ENCODE measurements at regions not wholly inside any gene's neighbourhood (a gene's known extent, or its start where the extent isn't known, plus 50 kb on each side); places are given as distances from the start of the nearest gene placed in this dataset.

DNA sequence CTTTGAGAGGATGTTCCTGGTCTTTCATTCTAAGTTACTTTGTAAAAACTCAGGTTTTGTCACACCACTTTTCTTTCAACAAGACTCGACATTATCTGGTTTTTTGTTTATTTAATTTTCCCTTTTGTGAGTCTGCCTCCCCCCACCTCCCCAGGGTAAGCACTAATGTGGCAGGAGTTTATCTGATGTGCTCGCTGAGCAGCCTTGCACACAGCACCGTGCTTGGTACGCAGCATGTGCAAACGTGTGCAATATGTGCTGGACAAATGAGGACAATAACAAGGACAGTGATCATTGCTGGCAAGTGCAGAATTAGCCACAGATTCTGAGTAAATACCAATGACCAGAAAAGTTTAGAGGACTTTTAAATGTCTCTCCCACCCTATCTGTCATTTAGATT lies 391.4 kb downstream of the IRS2 start:
- no peak overlapping the region for H3K4me3 ChIP-seq (ENCODE audit: low read depth in 1 of 3, low read length in 3 of 3)
- H3K27ac ChIP-seq (ENCODE audit: low read depth in 1 of 3, low read length in 2 of 3) = no peak overlapping the region
- H3K36me3 ChIP-seq (ENCODE audit: control insufficient read depth in 3 of 3, insufficient read depth in 2 of 3, low read depth in 1 of 3, low read length in 3 of 3) = no peaks in the 10 kb centered on the region
- no peaks in the 10 kb centered on the region for H3K9me3 ChIP-seq (ENCODE audit: control insufficient read depth in 2 of 2, insufficient read depth in 1 of 2, low read depth in 1 of 2, low read length in 1 of 2)
- H3K27me3 ChIP-seq (ENCODE audit: control insufficient read depth in 3 of 3, insufficient read depth in 3 of 3, low read length in 3 of 3) = no peaks in the 10 kb centered on the region
- no peak for DNase-seq
- no peaks in the 10 kb centered on the region for H3K4me1 ChIP-seq (ENCODE audit: control insufficient read depth in 3 of 3, insufficient read depth in 2 of 3, low read depth in 1 of 3, low read length in 2 of 3)
- FAIRE-seq = no peak
- WGBS, 3 donors = 63 to 83% (median 64%) methylated on average over 5 of the region's 5 CpGs

GRCh38 chr13:109394311-109394988 lies 391.9 kb downstream of the IRS2 start:
- Histone ChIP-seq H3K4me3 (ENCODE audit: low read depth in 1 of 3, low read length in 3 of 3) (no peak overlapping the region), H3K36me3 (ENCODE audit: control insufficient read depth in 3 of 3, insufficient read depth in 2 of 3, low read depth in 1 of 3, low read length in 3 of 3) (no peaks in the 10 kb centered on the region), H3K4me1 (ENCODE audit: control insufficient read depth in 3 of 3, insufficient read depth in 2 of 3, low read depth in 1 of 3, low read length in 2 of 3) (no peaks in the 10 kb centered on the region), H3K27ac (ENCODE audit: low read depth in 1 of 3, low read length in 2 of 3) (no peak overlapping the region), H3K9me3 (ENCODE audit: control insufficient read depth in 2 of 2, insufficient read depth in 1 of 2, low read depth in 1 of 2, low read length in 1 of 2) (no peaks in the 10 kb centered on the region), H3K27me3 (ENCODE audit: control insufficient read depth in 3 of 3, insufficient read depth in 3 of 3, low read length in 3 of 3) (no peaks in the 10 kb centered on the region)
- FAIRE-seq (no peak), DNase-seq (no peak)
- WGBS, 3 donors = 88 to 91% (median 89%) methylated on average over 8 of the region's 8 CpGs

- no peak for FAIRE-seq
- Histone ChIP-seq H3K27me3 (ENCODE audit: control insufficient read depth in 3 of 3, insufficient read depth in 3 of 3, low read length in 3 of 3) (no peaks in the 10 kb centered on the region), H3K36me3 (ENCODE audit: control insufficient read depth in 3 of 3, insufficient read depth in 2 of 3, low read depth in 1 of 3, low read length in 3 of 3) (no peaks in the 10 kb centered on the region), H3K4me3 (ENCODE audit: low read depth in 1 of 3, low read length in 3 of 3) (no peak overlapping the region), H3K27ac (ENCODE audit: low read depth in 1 of 3, low read length in 2 of 3) (no peak overlapping the region), H3K9me3 (ENCODE audit: control insufficient read depth in 2 of 2, insufficient read depth in 1 of 2, low read depth in 1 of 2, low read length in 1 of 2) (no peaks in the 10 kb centered on the region), H3K4me1 (ENCODE audit: control insufficient read depth in 3 of 3, insufficient read depth in 2 of 3, low read depth in 1 of 3, low read length in 2 of 3) (no peaks in the 10 kb centered on the region)
- 13 to 26% (median 14%) methylated on average over 1 of the region's 1 CpG for WGBS, 3 donors
- DNase-seq = peak in 1 of 2 donors; percentile 19
These were observed 393.3 kb downstream of the IRS2 start for GRCh38 chr13:109393045-109393444.

- H3K27ac ChIP-seq (ENCODE audit: low read depth in 1 of 3, low read length in 2 of 3) = no peak overlapping the region
- H3K36me3 ChIP-seq (ENCODE audit: control insufficient read depth in 3 of 3, insufficient read depth in 2 of 3, low read depth in 1 of 3, low read length in 3 of 3) = no peaks in the 10 kb centered on the region
- WGBS, 3 donors = 92 to 96% (median 93%) methylated on average over 2 of the region's 2 CpGs
- H3K4me1 ChIP-seq (ENCODE audit: control insufficient read depth in 3 of 3, insufficient read depth in 2 of 3, low read depth in 1 of 3, low read length in 2 of 3) = no peaks in the 10 kb centered on the region
- H3K4me3 ChIP-seq (ENCODE audit: low read depth in 1 of 3, low read length in 3 of 3) = no peak overlapping the region
- DNase-seq (no peak), FAIRE-seq (no peak)
- H3K27me3 ChIP-seq (ENCODE audit: control insufficient read depth in 3 of 3, insufficient read depth in 3 of 3, low read length in 3 of 3) = peaks cover 0 to 4% (median 0%) of the 10 kb centered on the region in 3 donors
- H3K9me3 ChIP-seq (ENCODE audit: control insufficient read depth in 2 of 2, insufficient read depth in 1 of 2, low read depth in 1 of 2, low read length in 1 of 2) = no peaks in the 10 kb centered on the region
These were observed 396.0 kb downstream of the IRS2 start for GRCh38 chr13:109390391-109390790.

DNA sequence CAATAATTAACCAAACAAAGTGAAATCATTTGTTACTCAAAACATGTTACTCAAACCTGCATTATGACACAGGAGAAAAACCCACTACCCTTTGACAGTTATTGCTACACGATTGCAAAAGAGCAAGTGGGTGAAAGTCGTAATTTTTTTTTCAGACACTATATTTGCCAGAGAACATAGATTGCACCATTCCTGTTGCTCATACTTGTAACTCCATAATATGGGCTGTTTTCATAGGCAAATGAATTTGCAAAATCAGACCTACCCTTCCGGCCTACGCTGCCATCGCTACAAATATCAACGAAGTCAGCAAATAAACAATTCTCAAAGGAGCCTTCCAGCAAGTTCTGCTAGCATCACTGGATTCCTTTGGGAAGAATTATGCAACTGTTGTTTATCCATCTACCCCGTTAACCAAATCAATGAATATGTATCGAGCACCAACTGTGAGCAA lies 396.5 kb downstream of the IRS2 start:
- 78 to 89% (median 84%) methylated on average over 8 of the region's 8 CpGs for WGBS, 3 donors
- FAIRE-seq (no peak), DNase-seq (no peak)
- H3K36me3 ChIP-seq (ENCODE audit: control insufficient read depth in 3 of 3, insufficient read depth in 2 of 3, low read depth in 1 of 3, low read length in 3 of 3) = no peaks in the 10 kb centered on the region
- no peaks in the 10 kb centered on the region for H3K4me1 ChIP-seq (ENCODE audit: control insufficient read depth in 3 of 3, insufficient read depth in 2 of 3, low read depth in 1 of 3, low read length in 2 of 3)
- no peak overlapping the region for H3K4me3 ChIP-seq (ENCODE audit: low read depth in 1 of 3, low read length in 3 of 3)
- H3K9me3 ChIP-seq (ENCODE audit: control insufficient read depth in 2 of 2, insufficient read depth in 1 of 2, low read depth in 1 of 2, low read length in 1 of 2) = no peaks in the 10 kb centered on the region
- no peak overlapping the region for H3K27ac ChIP-seq (ENCODE audit: low read depth in 1 of 3, low read length in 2 of 3)
- H3K27me3 ChIP-seq (ENCODE audit: control insufficient read depth in 3 of 3, insufficient read depth in 3 of 3, low read length in 3 of 3) = peaks cover 0 to 4% (median 0%) of the 10 kb centered on the region in 3 donors

GRCh38 chr13:109389456-109389855 lies 396.9 kb downstream of the IRS2 start:
- peaks cover 0 to 4% (median 0%) of the 10 kb centered on the region in 3 donors for H3K27me3 ChIP-seq (ENCODE audit: control insufficient read depth in 3 of 3, insufficient read depth in 3 of 3, low read length in 3 of 3)
- H3K4me3 ChIP-seq (ENCODE audit: low read depth in 1 of 3, low read length in 3 of 3) = no peak overlapping the region
- WGBS, 3 donors = 83 to 92% (median 83%) methylated on average over 5 of the region's 5 CpGs
- H3K4me1 ChIP-seq (ENCODE audit: control insufficient read depth in 3 of 3, insufficient read depth in 2 of 3, low read depth in 1 of 3, low read length in 2 of 3) = no peaks in the 10 kb centered on the region
- H3K27ac ChIP-seq (ENCODE audit: low read depth in 1 of 3, low read length in 2 of 3) = no peak overlapping the region
- FAIRE-seq (no peak), DNase-seq (no peak)
- H3K36me3 ChIP-seq (ENCODE audit: control insufficient read depth in 3 of 3, insufficient read depth in 2 of 3, low read depth in 1 of 3, low read length in 3 of 3) = no peaks in the 10 kb centered on the region
- no peaks in the 10 kb centered on the region for H3K9me3 ChIP-seq (ENCODE audit: control insufficient read depth in 2 of 2, insufficient read depth in 1 of 2, low read depth in 1 of 2, low read length in 1 of 2)

- no peaks in the 10 kb centered on the region for H3K9me3 ChIP-seq (ENCODE audit: control insufficient read depth in 2 of 2, insufficient read depth in 1 of 2, low read depth in 1 of 2, low read length in 1 of 2)
- H3K4me3 ChIP-seq (ENCODE audit: low read depth in 1 of 3, low read length in 3 of 3) = no peak overlapping the region
- H3K27ac ChIP-seq (ENCODE audit: low read depth in 1 of 3, low read length in 2 of 3) = no peak overlapping the region
- WGBS, 3 donors = 77 to 85% (median 80%) methylated on average over 7 of the region's 7 CpGs
- FAIRE-seq (no peak), DNase-seq (no peak)
- peaks cover 0 to 4% (median 0%) of the 10 kb centered on the region in 3 donors for H3K27me3 ChIP-seq (ENCODE audit: control insufficient read depth in 3 of 3, insufficient read depth in 3 of 3, low read length in 3 of 3)
- no peaks in the 10 kb centered on the region for H3K4me1 ChIP-seq (ENCODE audit: control insufficient read depth in 3 of 3, insufficient read depth in 2 of 3, low read depth in 1 of 3, low read length in 2 of 3)
- H3K36me3 ChIP-seq (ENCODE audit: control insufficient read depth in 3 of 3, insufficient read depth in 2 of 3, low read depth in 1 of 3, low read length in 3 of 3) = no peaks in the 10 kb centered on the region
These were observed 398.9 kb downstream of the IRS2 start for GRCh38 chr13:109387471-109387870.

- no peak overlapping the region for H3K4me3 ChIP-seq (ENCODE audit: low read depth in 1 of 3, low read length in 3 of 3)
- 50 to 78% (median 78%) methylated on average over 7 of the region's 7 CpGs for whole genome bisulfite sequencing, 3 donors
- no peaks in the 10 kb centered on the region for H3K36me3 ChIP-seq (ENCODE audit: control insufficient read depth in 3 of 3, insufficient read depth in 2 of 3, low read depth in 1 of 3, low read length in 3 of 3)
- DNase-seq = no peak
- no peak overlapping the region for H3K27ac ChIP-seq (ENCODE audit: low read depth in 1 of 3, low read length in 2 of 3)
- peaks cover 0 to 4% (median 0%) of the 10 kb centered on the region in 3 donors for H3K27me3 ChIP-seq (ENCODE audit: control insufficient read depth in 3 of 3, insufficient read depth in 3 of 3, low read length in 3 of 3)
- H3K9me3 ChIP-seq (ENCODE audit: control insufficient read depth in 2 of 2, insufficient read depth in 1 of 2, low read depth in 1 of 2, low read length in 1 of 2) = no peaks in the 10 kb centered on the region
- H3K4me1 ChIP-seq (ENCODE audit: control insufficient read depth in 3 of 3, insufficient read depth in 2 of 3, low read depth in 1 of 3, low read length in 2 of 3) = no peaks in the 10 kb centered on the region
- FAIRE-seq = no peak
These were observed 401.2 kb downstream of the IRS2 start for GRCh38 chr13:109385242-109385560.

All from small intestine (tissue), 7 donors.